GM19328 (cell line): ENCODE measurements at regions not wholly inside any gene's neighbourhood (a gene's known extent, or its start where the extent isn't known, plus 50 kb on each side); places are given as distances from the start of the nearest gene placed in this dataset.

ENCODE experiments used
- ATAC-seq: cut with Tn5 transposase; IDR thresholded peaks from one replicate; pipeline ENCODE4 v1.9.1; 2021; ENCODE audit warnings: mild to moderate bottlenecking, moderate library complexity; ENCODE audit not compliant: unreplicated experiment

GRCh38 chr4:81838586-81838985, 366.9 kb upstream of the RASGEF1B start:
- no peak for ATAC-seq

DNA sequence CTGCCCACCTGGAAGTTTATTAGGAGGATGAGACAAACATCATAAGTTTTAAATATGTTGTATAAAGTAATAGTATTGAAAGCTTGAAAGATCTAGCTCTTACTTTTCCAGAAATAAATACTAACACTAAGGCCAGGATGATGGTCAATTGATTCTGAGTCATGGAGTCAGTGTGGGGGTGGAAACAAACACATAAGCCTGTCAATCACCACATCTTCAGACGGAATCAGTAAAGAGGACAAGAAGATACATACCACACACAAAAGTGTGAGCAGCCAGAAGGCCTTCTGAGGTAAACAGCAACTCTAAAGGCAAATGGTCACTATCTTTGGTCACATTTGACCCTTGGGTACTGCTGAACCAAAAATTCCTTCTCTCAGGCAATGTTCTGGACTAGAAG, 365.0 kb upstream of the RASGEF1B start:
- no peak for ATAC-seq

GRCh38 chr4:81833576-81833975, 361.9 kb upstream of the RASGEF1B start:
- ATAC-seq = no peak

- no peak for ATAC-seq
Observed at GRCh38 chr4:81828991-81829390, 357.3 kb upstream of the RASGEF1B start.

DNA sequence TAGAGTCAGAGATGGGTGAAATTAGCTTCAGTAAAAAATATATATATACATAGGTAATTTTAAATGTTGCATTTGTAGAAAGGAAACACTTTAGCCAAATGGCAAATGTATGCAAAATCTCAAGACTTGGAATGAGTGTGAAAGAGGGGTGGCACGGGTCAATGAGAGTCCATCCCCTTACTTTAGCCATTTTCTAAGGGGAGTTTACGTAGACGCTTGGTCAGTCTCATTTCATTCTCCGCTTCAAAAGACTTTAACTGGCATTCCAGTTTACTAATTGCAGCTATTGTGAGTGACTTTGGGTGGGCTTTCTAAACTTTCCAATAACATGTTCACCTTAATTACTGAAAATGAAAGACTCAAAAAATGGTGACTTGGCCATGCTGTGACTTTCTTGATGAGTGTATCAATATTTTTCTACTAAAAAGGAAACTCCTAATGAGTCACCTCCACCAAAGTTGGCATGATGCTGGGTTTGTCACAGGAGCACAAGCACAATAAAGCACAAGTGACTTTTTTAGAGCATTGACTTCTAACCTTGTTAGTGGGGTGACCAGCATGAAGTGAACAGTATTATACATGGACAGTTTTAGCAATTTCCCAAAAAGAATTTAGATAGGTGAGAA, 356.0 kb upstream of the RASGEF1B start:
- no peak for ATAC-seq

- no peak for ATAC-seq
Observed at GRCh38 chr4:81826817-81827424, 355.2 kb upstream of the RASGEF1B start.

GRCh38 chr4:81826335-81826734, 354.6 kb upstream of the RASGEF1B start:
- no peak for ATAC-seq

GRCh38 chr4:81818385-81818920, 346.7 kb upstream of the RASGEF1B start:
- ATAC-seq = no peak

DNA sequence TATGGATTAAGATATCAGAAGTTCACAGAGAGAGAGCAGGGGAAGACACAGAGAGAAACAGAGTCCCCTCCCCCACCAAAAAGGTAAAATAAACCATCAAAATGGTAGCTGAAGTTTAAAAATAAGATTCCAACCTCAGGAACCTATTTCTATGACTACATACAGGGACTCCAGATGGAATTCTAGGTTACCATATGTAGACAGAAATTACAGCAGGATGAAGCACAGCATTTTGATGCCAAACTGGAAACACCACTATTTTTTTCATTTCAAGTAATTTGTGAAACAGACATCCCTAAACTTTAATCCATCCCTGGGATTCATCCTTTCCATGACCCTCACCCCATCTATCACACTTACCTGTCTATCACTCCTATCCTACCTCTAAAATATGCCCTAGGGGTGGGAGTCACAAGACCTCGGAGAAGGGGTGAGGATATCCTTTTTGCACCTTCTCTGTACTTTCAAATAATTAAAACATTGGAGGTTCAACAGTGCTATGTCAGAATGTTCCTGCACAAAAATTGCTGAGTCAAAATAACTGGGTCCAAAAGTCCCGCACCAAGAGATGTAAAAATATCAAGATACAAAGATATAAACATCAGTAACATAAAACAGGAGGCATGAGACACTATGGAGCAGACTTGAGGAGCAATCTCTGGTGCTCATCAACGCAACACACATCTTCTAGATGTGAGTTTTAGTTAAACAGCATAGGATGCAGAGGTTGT, 344.5 kb upstream of the RASGEF1B start:
- ATAC-seq = no peak

DNA sequence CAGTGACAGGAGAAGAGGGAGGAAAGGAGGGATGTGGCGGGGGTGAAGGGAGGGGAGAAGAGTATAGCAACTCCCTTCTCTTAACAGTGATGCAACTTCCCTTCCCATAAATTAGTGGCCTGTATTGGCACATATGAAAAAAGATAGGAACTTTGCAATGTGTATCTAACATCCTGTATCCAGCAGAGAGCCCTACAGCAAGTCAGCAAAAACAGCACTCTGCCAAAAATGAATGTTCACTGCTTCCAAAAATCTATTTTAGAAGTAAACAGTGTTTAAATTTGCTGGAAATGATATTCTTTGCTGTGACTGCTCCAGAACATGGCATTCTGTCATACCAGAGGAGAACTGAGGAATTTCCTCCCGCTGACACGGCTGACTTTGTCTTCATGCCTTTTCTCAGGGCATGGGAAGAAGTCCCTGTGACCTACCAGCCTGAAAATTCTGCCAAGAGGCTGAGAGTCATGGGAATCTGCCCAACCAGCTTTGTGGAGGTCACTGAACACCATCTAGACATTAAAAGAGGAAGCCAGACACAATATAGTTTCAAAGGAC, 343.4 kb upstream of the RASGEF1B start:
- ATAC-seq = no peak

- no peak for ATAC-seq
Observed at GRCh38 chr4:81811562-81812293, 340.0 kb upstream of the RASGEF1B start.

GRCh38 chr4:81808011-81808672, 336.4 kb upstream of the RASGEF1B start:
- ATAC-seq = no peak

DNA sequence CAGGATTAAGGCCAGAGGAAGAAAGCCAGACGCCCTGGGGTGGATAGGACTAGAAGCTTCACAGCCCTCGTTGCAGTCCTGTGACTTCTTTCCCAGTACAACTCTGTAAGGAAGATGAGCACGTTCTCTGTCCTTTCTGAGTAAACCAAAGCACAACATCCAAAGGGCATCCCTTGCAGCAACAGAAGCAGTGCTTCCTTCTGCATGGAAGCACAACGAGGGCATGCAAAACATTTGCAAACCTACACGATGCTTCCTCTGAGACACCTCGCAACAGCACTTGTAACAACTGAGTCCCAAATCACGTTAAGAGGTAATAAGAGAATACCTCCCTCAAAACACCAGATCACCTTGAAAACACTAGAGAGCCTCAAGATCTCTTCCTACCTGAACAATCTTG, 335.7 kb upstream of the RASGEF1B start:
- no peak for ATAC-seq

DNA sequence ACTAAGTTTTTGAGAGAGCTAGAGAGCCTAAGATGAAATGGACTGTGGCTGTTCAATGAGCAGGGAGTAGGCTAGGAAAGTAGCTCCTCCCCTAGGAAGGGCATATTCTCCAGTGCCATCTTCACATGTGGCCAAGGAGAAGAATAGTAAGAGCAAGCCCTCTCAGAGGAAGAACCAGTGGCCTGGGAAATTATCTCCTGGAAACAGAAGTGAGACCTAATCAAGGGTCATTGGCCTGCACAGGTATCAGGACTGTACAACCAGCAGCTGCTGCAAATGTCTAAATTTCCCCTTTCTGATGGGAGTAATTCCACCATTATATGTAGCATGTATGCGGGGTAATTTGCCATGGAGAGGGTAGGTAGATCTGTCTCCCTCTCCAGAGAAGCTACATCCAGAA, 334.8 kb upstream of the RASGEF1B start:
- no peak for ATAC-seq

GRCh38 chr4:81804849-81805248, 333.1 kb upstream of the RASGEF1B start:
- no peak for ATAC-seq

DNA sequence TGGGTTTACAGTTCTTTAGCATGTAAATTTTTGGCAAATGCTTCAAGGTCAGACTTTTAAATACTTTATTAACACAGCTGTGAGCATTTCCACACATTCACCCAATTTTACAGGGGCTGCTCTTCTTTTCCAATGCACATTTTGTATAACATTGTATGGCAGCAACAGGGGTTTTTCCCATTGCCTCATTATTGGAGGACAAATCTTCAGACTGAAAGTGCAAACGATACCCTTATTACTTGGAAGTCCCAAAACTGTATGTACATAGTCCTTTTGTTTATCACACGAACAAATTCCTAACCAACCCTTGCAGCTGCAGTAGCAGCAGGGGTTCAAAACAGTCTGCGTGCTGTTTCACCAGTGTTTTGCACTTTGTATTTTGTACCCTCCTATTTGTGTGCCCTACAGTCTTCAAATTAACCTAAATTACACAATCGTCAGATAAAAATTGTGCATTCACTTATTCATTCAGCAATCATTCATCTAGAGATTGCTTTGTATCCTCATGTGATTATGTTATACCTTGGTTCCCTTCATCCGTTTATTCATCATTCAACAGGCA, 330.7 kb upstream of the RASGEF1B start:
- ATAC-seq = no peak

DNA sequence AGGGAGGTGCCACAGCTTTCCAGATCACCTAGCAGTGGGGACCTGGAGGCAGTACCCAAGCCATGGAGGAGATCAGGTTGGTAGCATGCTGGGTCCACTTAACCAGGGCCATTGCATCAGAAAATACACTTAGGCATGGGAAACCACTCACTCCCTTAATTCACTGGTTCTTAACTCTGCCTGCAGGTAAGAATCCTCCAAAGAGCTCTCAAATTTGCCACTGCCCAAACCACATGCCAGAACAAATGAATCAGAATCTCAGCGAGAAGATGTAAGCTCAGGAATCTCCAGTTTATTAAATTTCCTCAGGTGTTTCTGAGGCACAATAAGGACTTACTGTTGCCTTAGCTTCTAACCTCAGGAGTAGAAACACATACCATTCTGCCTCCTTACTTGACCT, 327.7 kb upstream of the RASGEF1B start:
- no peak for ATAC-seq

GRCh38 chr4:81796790-81797528, 325.3 kb upstream of the RASGEF1B start:
- ATAC-seq = no peak

- ATAC-seq = no peak
Observed at GRCh38 chr4:81792521-81792920, 320.8 kb upstream of the RASGEF1B start.

DNA sequence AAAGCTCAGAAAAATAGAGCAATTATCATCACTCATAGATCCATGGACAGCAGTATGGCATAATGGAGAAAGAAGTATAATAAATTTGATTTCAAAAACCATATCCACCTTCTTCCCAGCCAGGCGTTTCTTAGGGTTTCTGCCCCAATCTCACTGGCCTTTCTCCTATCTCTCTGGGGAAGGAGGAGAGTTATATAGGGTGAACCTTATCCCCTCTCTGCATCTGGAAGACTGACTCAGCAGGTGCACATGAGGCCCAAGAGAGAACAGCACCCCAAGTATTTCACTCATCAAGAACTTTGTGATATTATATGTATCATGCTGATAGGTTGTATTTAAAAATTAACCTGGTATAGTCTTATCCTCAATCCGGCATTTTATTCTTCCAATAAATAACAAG, 318.8 kb upstream of the RASGEF1B start:
- no peak for ATAC-seq
